HG03469 (cell line): ENCODE measurements at regions not wholly inside any gene's neighbourhood (a gene's known extent, or its start where the extent isn't known, plus 50 kb on each side); places are given as distances from the start of the nearest gene placed in this dataset.
A peak's percentile ranks its signal among the peaks of the same experiment; 100 is the strongest.

Experiments
- ATAC-seq: cut with Tn5 transposase; IDR thresholded peaks from one replicate; pipeline ENCODE4 v1.9.1; 2021; ENCODE audit warnings: mild to moderate bottlenecking, moderate library complexity, moderate number of reproducible peaks; ENCODE audit not compliant: unreplicated experiment

DNA sequence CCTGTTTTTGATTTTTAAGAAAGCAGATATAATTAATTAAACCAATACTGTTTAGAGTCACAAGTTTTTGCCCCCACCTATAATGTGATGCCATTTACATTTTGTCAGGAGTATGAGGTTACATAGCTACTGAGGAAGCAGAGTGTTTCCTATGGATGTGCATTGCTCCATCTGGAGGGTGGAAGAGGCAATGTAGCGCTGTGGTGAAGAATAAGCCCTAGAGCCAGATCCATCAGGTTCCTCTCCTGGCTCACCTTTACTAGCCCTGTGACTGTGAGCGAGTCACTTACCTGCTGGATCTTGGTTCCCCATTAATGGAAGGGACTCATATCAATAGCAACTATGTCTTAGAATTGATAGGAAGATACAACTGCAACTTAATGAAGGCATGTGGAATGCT is 216.0 kb downstream of the GPAM start:
- no peak for ATAC-seq

DNA sequence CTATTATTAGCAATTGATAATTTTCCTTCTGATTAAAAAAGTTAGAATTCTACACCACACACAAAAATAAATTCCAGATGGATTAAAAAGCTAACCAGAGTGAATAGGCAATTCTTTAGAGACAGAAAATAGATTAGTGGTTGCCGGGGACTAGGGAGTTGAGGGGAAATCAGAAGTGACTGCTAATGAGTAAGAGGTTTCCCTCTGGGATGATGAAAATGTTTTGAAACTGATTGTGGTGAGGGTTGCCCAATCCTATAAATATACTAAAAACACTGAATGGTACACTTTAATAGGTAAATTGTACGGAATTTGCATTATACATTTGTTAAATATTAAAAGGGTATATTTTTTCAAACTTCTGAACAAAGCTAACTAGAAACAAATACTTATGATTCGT is 214.9 kb downstream of the GPAM start:
- no peak for ATAC-seq

DNA sequence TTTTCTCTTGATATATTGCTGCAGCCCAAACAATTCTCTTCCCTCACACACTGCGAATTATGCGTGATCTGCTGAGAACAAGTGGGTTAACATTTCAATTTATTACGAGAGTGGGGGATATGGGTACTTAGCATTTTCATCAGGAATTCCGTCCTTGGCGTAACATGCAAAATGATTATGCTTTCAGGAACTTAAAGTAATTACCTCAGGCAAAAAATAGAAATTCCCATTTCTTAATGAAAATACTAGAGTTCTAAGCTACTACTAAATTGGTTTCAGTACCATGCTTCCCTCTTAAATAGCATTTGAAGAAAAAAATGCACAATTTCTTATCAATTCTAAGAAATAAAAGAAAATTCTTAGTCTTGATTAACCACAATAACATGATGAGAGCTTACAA is 213.5 kb downstream of the GPAM start:
- no peak for ATAC-seq

- ATAC-seq: no peak
These were observed 211.5 kb downstream of the GPAM start for GRCh38 chr10:111972109-111972508.

GRCh38 chr10:111973306-111973705 is 210.3 kb downstream of the GPAM start:
- ATAC-seq: no peak

- no peak for ATAC-seq
These were observed 209.7 kb downstream of the GPAM start for GRCh38 chr10:111973826-111974225.

DNA sequence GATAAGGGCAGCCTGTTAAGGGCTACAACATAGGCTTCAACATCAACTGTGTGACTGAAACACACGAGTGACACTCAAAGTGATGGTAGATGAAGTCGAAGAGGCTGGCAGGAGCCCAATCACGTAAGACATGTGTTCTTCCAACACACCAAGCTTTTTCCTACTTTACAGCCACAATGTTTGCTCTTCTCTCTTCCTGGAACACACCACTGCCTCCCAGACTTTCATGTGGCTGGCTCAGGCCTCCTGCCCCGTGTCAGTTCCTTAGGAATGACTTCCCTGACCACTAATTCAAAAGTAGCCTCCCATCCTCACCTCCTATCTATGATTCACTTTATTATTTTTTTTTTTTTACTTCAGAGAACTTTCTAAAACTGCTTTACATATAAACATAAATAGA is 209.2 kb downstream of the GPAM start:
- ATAC-seq: no peak

DNA sequence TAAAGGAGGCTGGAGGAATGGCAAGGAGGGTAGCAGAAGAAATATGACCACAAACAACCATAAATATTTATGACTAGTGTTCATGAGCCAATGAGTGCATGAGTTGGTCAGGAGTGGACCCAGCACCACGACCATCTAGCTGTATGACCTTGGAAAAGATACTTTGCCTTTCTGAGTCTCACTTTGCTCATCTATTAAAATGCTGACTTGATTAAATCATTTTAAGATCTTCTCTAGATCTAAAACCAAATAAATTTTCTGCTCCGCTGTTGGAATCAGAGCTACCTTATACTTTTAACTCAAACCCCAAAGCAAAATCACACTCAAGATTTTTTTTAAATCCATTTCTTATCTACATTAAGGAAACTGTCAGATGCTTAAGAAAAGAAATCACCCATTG is 207.0 kb downstream of the GPAM start:
- ATAC-seq: no peak

DNA sequence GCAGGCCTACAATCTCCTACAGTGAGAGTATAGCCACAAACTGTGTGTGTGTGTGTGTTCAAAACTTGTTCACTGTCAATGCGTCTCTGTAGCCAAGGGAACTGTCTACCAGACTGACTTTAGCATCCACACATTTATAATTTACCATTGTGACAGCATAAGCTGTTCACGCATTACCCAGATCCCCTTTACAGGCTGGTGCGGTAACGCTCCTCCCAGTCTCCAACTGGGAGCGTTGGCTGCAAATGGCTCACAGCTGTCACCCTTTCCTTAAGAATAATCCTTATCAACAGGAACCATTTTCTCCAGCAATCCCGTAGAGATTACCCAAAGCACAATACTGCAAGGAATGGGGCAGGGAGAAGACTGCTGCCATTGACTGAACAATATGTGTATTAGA is 199.5 kb downstream of the GPAM start:
- ATAC-seq: no peak

GRCh38 chr10:111986079-111986478 is 197.5 kb downstream of the GPAM start:
- ATAC-seq: no peak

DNA sequence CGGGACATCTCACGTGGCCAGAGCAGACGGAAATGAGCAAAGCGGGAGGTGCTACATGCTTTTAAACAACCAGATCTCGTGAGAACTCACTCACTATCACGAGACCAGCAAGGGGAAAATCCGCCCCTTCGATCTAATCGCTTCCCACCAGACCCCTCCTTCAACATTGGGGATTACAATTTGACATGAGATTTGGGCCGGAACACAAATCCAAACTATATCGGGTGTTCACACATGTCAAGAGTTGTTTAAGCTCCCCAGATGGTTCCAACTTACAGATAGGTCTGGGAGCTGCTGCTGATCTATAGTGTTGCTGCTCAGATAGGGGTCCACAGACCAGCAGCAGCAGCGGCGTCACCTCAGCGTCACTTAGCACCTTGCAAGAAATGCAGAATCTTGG is 194.9 kb downstream of the GPAM start:
- no peak for ATAC-seq

DNA sequence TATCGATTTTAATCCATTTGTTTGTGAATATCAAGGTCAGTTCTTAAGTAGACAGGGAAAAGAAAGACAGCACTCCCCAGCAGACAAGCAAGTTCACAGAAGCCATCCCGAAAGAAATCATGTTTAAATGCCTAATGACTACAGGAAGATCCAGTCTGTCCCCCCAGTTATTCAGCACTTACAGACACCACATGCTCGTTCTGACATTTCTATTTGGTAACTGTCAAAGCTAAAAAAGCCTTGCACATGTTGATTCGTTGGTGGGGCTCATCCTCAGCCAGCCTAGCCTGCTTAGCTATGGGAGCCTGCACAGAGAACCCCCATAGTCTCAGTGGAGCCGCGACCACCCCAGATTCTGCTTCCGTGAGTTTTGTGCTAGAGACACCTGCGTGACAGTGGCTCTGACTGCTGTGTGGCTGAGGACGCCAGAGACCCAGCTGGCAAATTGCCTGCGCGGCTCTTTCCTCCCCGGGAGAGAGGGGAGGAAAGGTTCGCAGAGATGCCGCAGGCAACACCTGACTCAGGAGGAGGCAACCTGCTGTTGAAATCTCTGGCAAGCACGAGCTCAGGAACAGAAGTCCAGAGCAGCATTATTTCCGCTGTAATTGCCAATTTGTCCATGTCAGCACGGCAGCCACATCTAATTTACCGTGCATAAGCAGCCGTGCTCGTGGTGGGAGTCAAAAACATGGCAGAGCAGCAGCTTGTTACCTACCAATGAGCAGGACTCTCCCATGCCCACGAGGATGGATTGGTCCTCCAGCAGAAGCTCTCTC is 194.2 kb downstream of the GPAM start:
- ATAC-seq: no peak

GRCh38 chr10:111990734-111991133 is 192.8 kb downstream of the GPAM start:
- ATAC-seq: no peak

DNA sequence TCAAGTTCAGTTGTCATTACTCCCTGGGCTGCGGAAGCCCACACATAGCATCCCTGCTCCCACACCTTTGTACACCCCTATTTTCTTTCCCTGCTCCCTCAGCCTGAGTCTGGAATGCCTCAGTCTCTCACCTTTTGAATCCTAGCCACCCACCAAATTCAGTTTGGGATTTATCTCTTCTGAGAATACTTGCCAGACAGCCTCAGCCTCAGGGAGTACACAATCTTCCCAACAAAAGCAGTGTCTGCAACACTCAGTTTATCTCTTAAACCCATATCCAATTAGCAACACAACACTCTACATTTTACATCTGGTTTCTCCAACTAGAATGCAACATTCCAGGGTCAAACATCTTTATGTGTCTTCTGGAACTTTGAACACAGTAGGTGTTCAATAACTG is 190.2 kb downstream of the GPAM start:
- no peak for ATAC-seq

DNA sequence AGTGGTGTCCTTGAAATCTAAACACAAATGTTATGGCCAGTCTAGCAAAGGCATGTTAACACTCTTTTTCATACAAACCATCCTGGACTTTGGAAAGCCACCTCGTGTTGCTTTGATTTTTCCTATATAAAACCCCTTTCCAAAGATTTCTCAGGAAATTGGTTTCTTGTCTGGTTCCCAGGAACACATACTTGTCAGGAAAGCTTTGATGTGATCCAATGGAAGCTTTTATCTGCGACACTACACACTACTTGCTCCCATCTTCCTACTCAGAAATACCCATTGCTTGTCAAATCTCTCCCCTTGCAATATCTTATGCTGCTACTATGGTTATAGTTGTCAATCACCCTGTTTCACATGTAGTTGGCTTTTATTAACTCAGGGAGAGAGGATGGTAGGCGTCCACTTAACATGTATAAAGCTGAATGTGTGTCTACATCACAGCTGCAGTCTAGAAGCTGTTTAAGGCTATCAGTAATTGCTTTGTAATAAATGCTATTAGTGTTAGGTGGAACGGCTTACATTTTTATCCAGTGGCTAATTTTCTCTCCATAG is 189.6 kb downstream of the GPAM start:
- no peak for ATAC-seq

- ATAC-seq: peak; percentile 98
These were observed 187.5 kb downstream of the GPAM start for GRCh38 chr10:111996103-111996502.

GRCh38 chr10:111998728-111999127 is 184.8 kb downstream of the GPAM start:
- no peak for ATAC-seq

- no peak for ATAC-seq
These were observed 184.2 kb downstream of the GPAM start for GRCh38 chr10:111999205-111999914.

DNA sequence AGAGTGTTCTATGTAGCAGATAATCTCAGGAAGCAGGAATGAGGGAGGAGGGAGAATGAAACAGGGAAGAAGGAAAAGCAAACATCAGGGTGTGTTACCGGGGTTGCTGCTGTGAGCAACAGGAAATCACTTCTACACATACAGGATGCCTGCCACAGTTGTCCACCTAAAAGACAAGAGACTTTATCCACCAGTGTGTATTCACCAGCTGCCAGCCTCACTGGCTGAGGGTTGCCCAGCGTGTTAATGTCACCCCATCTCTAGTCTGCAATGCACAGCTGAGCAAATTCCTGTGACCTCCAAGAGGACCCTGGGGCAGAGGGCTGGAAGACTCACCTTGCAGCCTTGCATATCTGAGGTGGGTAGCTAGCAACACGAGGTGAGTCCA is 183.7 kb downstream of the GPAM start:
- ATAC-seq: no peak

DNA sequence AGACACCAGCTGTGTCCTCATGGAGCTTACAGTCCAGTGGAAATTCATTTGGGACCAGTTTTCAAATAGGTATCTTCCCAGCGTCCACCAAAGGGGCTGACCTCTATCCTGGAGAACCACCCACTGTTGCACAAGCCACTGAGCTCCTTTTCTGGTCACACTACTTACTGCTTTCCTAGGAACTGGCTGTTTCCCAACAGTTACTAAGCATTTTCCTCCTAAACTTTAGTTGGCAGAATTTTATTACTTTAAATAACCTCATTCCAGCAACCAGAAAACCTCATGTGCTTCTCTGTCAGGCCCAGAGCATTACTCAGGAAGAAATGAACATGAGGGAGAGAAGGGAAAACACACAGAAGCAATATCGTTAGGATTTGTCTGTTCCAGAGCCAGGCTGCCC is 183.1 kb downstream of the GPAM start:
- no peak for ATAC-seq

DNA sequence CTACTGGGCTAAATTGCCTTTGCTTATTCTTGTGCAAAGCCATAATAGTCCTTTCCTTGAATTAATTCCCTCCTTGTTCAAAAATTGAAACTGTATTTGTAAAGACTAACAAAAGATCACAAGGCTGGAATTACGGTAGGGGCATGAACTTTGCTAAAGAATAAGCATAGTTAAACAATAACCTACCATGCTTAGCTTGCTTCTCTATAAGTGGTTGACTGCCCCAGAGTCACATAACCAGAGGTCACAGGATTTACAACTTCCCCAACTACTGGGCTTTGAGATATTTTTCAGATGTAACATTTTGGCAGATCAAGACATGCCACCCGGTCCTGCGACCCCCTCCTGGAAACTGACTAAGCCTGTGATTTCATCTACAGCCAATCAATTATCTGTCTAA is 181.4 kb downstream of the GPAM start:
- ATAC-seq: no peak

DNA sequence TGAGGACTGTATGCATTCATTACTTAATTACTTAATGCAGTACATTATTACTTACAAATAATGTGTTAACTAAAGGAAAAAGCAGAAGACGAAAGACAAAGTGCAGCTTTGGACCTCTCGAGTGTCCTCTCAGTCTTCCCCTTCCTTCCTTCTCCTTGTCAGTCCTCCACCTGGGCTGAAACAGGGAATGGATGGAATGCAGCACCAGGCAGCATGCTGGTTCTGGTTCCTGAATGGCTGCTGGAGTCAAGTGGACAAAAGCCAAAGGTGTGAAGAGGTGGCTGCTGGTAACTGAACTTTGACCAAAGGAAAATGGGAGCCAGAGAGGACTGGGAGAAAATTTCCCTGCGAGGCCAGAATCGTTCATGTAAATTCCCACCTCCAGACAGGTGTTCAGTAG is 179.5 kb downstream of the GPAM start:
- no peak for ATAC-seq
